HG03108 (cell line): ENCODE measurements at regions not wholly inside any gene's neighbourhood (a gene's known extent, or its start where the extent isn't known, plus 50 kb on each side); places are given as distances from the start of the nearest gene placed in this dataset.
"Not testable (repeated sequence)": the region's sequence is repeated elsewhere in the genome, so short reads cannot be mapped to it uniquely, and the experiment has no call there.

Experiments
- ATAC-seq: cut with Tn5 transposase; IDR thresholded peaks from one replicate; pipeline ENCODE4 v1.9.1; 2021; ENCODE audit warnings: moderate library complexity; ENCODE audit not compliant: unreplicated experiment

GRCh38 chr3:18562364-18563154, 137.4 kb upstream of the SATB1 start:
- no peak for ATAC-seq

GRCh38 chr3:18559331-18559842, 134.2 kb upstream of the SATB1 start:
- no peak for ATAC-seq

GRCh38 chr3:18558507-18558906, 133.4 kb upstream of the SATB1 start:
- no peak for ATAC-seq

GRCh38 chr3:18557216-18557615, 132.1 kb upstream of the SATB1 start:
- no peak for ATAC-seq

GRCh38 chr3:18556503-18557135, 131.5 kb upstream of the SATB1 start:
- peak; percentile 71 for ATAC-seq

GRCh38 chr3:18556001-18556408, 130.9 kb upstream of the SATB1 start:
- ATAC-seq: no peak

GRCh38 chr3:18552579-18553105, 127.5 kb upstream of the SATB1 start:
- ATAC-seq: not testable (repeated sequence)

GRCh38 chr3:18546632-18547031, 121.5 kb upstream of the SATB1 start:
- no peak for ATAC-seq

GRCh38 chr3:18544146-18544545, 119.0 kb upstream of the SATB1 start:
- no peak for ATAC-seq

- no peak for ATAC-seq
Measured at GRCh38 chr3:18538463-18539230, 113.5 kb upstream of the SATB1 start.

GRCh38 chr3:18533039-18533438, 107.9 kb upstream of the SATB1 start:
- no peak for ATAC-seq

- peak; percentile 88 for ATAC-seq
Measured at GRCh38 chr3:18531662-18532061, 106.5 kb upstream of the SATB1 start.

GRCh38 chr3:18529631-18530030, 104.5 kb upstream of the SATB1 start:
- ATAC-seq: no peak

GRCh38 chr3:18527691-18528090, 102.6 kb upstream of the SATB1 start:
- ATAC-seq: no peak

- ATAC-seq: no peak
Measured at GRCh38 chr3:18526667-18527066, 101.5 kb upstream of the SATB1 start.

- ATAC-seq: not testable (repeated sequence)
Measured at GRCh38 chr3:18516170-18516569, 91.0 kb upstream of the SATB1 start.

- ATAC-seq: no peak
Measured at GRCh38 chr3:18513091-18513490, 88.0 kb upstream of the SATB1 start.

- ATAC-seq: no peak
Measured at GRCh38 chr3:18512007-18512406, 86.9 kb upstream of the SATB1 start.

- no peak for ATAC-seq
Measured at GRCh38 chr3:18510947-18511346, 85.8 kb upstream of the SATB1 start.

- ATAC-seq: no peak
Measured at GRCh38 chr3:18507333-18507732, 82.2 kb upstream of the SATB1 start.

GRCh38 chr3:18505056-18505455, 79.9 kb upstream of the SATB1 start:
- no peak for ATAC-seq
